Brain microvascular endothelial cell (primary cell): ENCODE measurements at regions not wholly inside any gene's neighbourhood (a gene's known extent, or its start where the extent isn't known, plus 50 kb on each side); places are given as distances from the start of the nearest gene placed in this dataset.

Experiments
- DNase-seq: peaks from one replicate; pipeline ENCODE4 v3.0.0-alpha.2; 2020
- H3K27ac ChIP-seq: fragments of 250-450 bp; sonication (Bioruptor Pico); 2 replicates; pipeline ENCODE4 v1.5.1; 2020; ENCODE audit warnings: mild to moderate bottlenecking, moderate library complexity
- H3K27me3 ChIP-seq: fragments of 250-450 bp; sonication (Bioruptor Pico); replicated peaks from 2 replicates; pipeline ENCODE4 v1.5.1; 2020; ENCODE audit warnings: mild to moderate bottlenecking
- H3K36me3 ChIP-seq: fragments of 250-450 bp; sonication (Bioruptor Pico); replicated peaks from 2 replicates; pipeline ENCODE4 v1.5.1; 2020; ENCODE audit warnings: mild to moderate bottlenecking
- H3K4me3 ChIP-seq: 2 replicates; pipeline ENCODE4 v1.5.1; 2011; ENCODE audit warnings: low read depth, mild to moderate bottlenecking, control low read depth, low read length, moderate library complexity
- in situ Hi-C: cut with HindIII; loops from 2 replicates; pipeline ENCODE4 v1.10.0; 2017; ENCODE audit warnings: low sequenced_read_pairs, low pct_ligation_motif_present
- TF ChIP-seq, protein P1 (sequence below): IDR thresholded peaks from 2 replicates; pipeline ENCODE4 v1.5.1; 2011; ENCODE audit warnings: low read depth, mild to moderate bottlenecking, moderate library complexity, low read length, control low read depth, inconsistent platforms; ENCODE audit errors: missing control alignments

DNA sequence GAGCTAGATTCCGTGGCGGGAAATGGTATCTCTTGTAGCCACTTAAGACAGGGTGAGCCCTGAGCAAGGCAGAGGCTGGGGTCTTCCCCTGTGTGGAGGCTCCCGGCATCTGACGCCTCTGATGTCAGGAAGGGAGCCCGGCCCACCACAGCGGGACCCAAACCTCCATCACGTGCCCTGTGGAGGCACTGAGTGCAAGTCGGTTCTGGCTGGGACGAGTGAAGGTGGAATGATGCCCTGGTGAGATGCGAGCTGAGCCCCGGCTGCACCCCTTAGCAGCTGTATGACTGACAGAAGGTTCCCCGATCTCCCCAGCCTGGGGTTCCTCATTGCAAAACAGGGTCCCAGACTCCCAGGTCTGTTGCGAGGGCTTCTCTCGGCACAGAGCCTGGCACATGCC lies 187.4 kb upstream of the TNRC6C start:
- Histone ChIP-seq H3K27me3 (peaks cover 4% of the 10 kb centered on the region), H3K36me3 (no peaks in the 10 kb centered on the region), H3K27ac (no peak overlapping the region), H3K4me3 (no peak overlapping the region)
- in situ Hi-C loops: no loop called here
- no peak for DNase-seq
- TF ChIP-seq, protein P1, sequence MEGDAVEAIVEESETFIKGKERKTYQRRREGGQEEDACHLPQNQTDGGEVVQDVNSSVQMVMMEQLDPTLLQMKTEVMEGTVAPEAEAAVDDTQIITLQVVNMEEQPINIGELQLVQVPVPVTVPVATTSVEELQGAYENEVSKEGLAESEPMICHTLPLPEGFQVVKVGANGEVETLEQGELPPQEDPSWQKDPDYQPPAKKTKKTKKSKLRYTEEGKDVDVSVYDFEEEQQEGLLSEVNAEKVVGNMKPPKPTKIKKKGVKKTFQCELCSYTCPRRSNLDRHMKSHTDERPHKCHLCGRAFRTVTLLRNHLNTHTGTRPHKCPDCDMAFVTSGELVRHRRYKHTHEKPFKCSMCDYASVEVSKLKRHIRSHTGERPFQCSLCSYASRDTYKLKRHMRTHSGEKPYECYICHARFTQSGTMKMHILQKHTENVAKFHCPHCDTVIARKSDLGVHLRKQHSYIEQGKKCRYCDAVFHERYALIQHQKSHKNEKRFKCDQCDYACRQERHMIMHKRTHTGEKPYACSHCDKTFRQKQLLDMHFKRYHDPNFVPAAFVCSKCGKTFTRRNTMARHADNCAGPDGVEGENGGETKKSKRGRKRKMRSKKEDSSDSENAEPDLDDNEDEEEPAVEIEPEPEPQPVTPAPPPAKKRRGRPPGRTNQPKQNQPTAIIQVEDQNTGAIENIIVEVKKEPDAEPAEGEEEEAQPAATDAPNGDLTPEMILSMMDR: no peak

DNA sequence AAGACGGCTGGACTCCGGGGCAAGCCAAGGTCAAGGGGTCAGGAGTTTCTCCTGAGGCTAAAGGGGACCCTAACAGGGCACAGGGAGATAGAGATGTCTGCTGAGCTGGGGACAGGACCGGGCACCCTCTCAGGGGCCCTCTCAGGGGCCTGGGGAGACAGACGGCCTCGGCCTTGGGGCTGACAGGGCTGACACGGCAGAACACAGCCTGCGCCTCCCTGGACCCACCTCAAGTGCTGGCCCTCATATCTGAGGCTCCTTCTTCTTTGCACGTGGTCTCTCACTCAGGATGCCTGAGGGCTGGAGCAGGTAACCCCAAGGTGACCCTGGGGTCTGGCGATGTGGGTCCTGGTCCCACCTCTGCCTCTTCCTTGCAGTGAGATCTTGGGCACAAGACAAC lies 186.9 kb upstream of the TNRC6C start:
- no peak for DNase-seq
- peaks cover 4% of the 10 kb centered on the region for H3K27me3 ChIP-seq
- H3K4me3 ChIP-seq: no peak overlapping the region
- TF ChIP-seq, protein P1: no peak
- H3K27ac ChIP-seq: no peak overlapping the region
- in situ Hi-C loops: no loop called here
- no peaks in the 10 kb centered on the region for H3K36me3 ChIP-seq

- no peak overlapping the region for H3K4me3 ChIP-seq
- in situ Hi-C loops: no loop called here
- DNase-seq: no peak
- H3K27me3 ChIP-seq: peaks cover 4% of the 10 kb centered on the region
- TF ChIP-seq, protein P1: no peak
- no peak overlapping the region for H3K27ac ChIP-seq
- no peaks in the 10 kb centered on the region for H3K36me3 ChIP-seq
These were observed 186.5 kb upstream of the TNRC6C start for GRCh38 chr17:77771998-77772397.

DNA sequence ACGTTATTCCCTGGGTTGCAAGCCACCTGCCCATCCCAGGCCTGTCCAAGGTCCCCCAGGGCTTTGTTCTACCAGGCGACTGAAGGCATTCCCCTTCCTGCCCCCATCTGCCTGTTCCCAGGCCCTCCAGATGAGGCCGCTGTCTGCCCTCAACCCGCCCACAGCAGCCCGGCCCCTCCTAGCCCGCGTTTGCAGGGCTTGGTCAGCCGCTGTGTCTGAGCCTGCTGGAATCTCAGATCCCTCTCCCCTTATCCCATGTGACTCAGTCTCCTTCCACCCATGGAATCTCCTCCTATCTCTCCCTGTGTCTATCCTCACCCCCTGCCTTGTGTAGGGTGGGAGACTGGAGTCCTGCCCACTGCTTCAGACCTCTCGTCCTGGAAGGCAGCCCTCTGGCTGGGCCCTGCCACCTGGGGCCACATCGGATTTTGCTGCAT lies 186.0 kb upstream of the TNRC6C start:
- DNase-seq: peak; percentile 58
- no peak overlapping the region for H3K4me3 ChIP-seq
- H3K27me3 ChIP-seq: peaks cover 4% of the 10 kb centered on the region
- no peaks in the 10 kb centered on the region for H3K36me3 ChIP-seq
- no peak overlapping the region for H3K27ac ChIP-seq
- in situ Hi-C loops: no loop called here
- TF ChIP-seq, protein P1: peak; percentile 94

DNA sequence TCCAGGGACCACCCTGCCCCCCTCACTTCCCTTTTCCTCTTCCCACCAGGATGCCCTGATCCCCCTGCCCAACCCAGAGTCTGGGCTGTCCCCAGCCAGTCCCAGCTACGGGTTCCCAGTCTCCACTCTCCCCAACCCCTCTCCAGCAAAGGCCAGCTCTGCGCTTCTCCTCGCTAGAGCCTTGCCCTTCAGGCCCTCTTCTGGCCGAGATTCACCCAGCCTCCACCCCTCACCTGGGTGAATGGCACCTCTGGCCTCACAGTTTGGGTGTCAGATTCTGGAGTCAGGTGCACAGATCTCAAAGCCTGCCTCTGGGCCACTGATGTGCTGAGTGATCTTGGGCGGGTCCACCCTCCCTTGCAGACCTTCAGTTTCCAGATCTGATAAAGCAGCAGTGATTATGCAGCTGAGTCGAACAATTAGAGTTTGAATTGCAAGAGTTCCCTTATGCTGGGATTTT lies 185.6 kb upstream of the TNRC6C start:
- Histone ChIP-seq H3K27me3 (peaks cover 4% of the 10 kb centered on the region), H3K4me3 (no peak overlapping the region), H3K27ac (no peak overlapping the region), H3K36me3 (no peaks in the 10 kb centered on the region)
- TF ChIP-seq, protein P1: no peak
- no peak for DNase-seq
- in situ Hi-C loops: no loop called here

GRCh38 chr17:77774182-77774581 lies 184.3 kb upstream of the TNRC6C start:
- TF ChIP-seq, protein P1: no peak
- no peaks in the 10 kb centered on the region for H3K36me3 ChIP-seq
- H3K27ac ChIP-seq: no peak overlapping the region
- in situ Hi-C loops: no loop called here
- H3K4me3 ChIP-seq: no peak overlapping the region
- DNase-seq: no peak
- peaks cover 12% of the 10 kb centered on the region for H3K27me3 ChIP-seq
